ENCODE measurements at regions not wholly inside any gene's neighbourhood (a gene's known extent, or its start where the extent isn't known, plus 50 kb on each side); places are given as distances from the start of the nearest gene placed in this dataset.
"Not testable (repeated sequence)": the region's sequence is repeated elsewhere in the genome, so short reads cannot be mapped to it uniquely, and the experiment has no call there.

- intact Hi-C loops (cut with micrococcal nuclease), result no loop called here
- H3K4me1 Mint-ChIP-seq (ENCODE audit: low read depth), result no peaks in the 10 kb centered on the region
- DNase-seq (ENCODE audit: low spot score), result no peak
- no peak overlapping the region for H3K4me3 Mint-ChIP-seq (ENCODE audit: low read depth)
- no peaks in the 10 kb centered on the region for H3K36me3 Mint-ChIP-seq (ENCODE audit: low read depth)
- no peaks in the 10 kb centered on the region for H3K27me3 Mint-ChIP-seq (ENCODE audit: low read depth)
- no peak overlapping the region for H3K27ac Mint-ChIP-seq
- H3K9me3 Mint-ChIP-seq, result no peaks in the 10 kb centered on the region
Measured at GRCh38 chr17:70370816-70371215, 201.5 kb downstream of the KCNJ2 start.

GRCh38 chr17:70373369-70373768 lies 204.0 kb downstream of the KCNJ2 start:
- no peaks in the 10 kb centered on the region for H3K4me1 Mint-ChIP-seq (ENCODE audit: low read depth)
- no peaks in the 10 kb centered on the region for H3K36me3 Mint-ChIP-seq (ENCODE audit: low read depth)
- H3K27me3 Mint-ChIP-seq (ENCODE audit: low read depth), result no peaks in the 10 kb centered on the region
- no peak for DNase-seq (ENCODE audit: low spot score)
- H3K9me3 Mint-ChIP-seq, result no peaks in the 10 kb centered on the region
- intact Hi-C loops (cut with micrococcal nuclease), result no loop called here
- no peak overlapping the region for H3K4me3 Mint-ChIP-seq (ENCODE audit: low read depth)
- no peak overlapping the region for H3K27ac Mint-ChIP-seq

GRCh38 chr17:70374496-70374895 lies 205.2 kb downstream of the KCNJ2 start:
- H3K27me3 Mint-ChIP-seq (ENCODE audit: low read depth), result no peaks in the 10 kb centered on the region
- DNase-seq (ENCODE audit: low spot score), result no peak
- intact Hi-C loops (cut with micrococcal nuclease), result no loop called here
- no peaks in the 10 kb centered on the region for H3K4me1 Mint-ChIP-seq (ENCODE audit: low read depth)
- H3K4me3 Mint-ChIP-seq (ENCODE audit: low read depth), result no peak overlapping the region
- H3K9me3 Mint-ChIP-seq, result no peaks in the 10 kb centered on the region
- no peak overlapping the region for H3K27ac Mint-ChIP-seq
- H3K36me3 Mint-ChIP-seq (ENCODE audit: low read depth), result no peaks in the 10 kb centered on the region

GRCh38 chr17:70375406-70375805 lies 206.1 kb downstream of the KCNJ2 start:
- Mint-ChIP-seq H3K27me3 (ENCODE audit: low read depth) (no peaks in the 10 kb centered on the region), H3K27ac (no peak overlapping the region), H3K9me3 (no peaks in the 10 kb centered on the region), H3K4me1 (ENCODE audit: low read depth) (no peaks in the 10 kb centered on the region), H3K36me3 (ENCODE audit: low read depth) (no peaks in the 10 kb centered on the region), H3K4me3 (ENCODE audit: low read depth) (no peak overlapping the region)
- no peak for DNase-seq (ENCODE audit: low spot score)
- intact Hi-C loops (cut with micrococcal nuclease), result no loop called here

- DNase-seq (ENCODE audit: low spot score), result no peak
- Mint-ChIP-seq H3K27me3 (ENCODE audit: low read depth) (no peaks in the 10 kb centered on the region), H3K4me3 (ENCODE audit: low read depth) (no peak overlapping the region), H3K4me1 (ENCODE audit: low read depth) (no peaks in the 10 kb centered on the region), H3K27ac (no peak overlapping the region), H3K9me3 (no peaks in the 10 kb centered on the region), H3K36me3 (ENCODE audit: low read depth) (no peaks in the 10 kb centered on the region)
- intact Hi-C loops (cut with micrococcal nuclease), result no loop called here
Measured at GRCh38 chr17:70375813-70376770, 206.8 kb downstream of the KCNJ2 start.

- Mint-ChIP-seq H3K9me3 (no peaks in the 10 kb centered on the region), H3K27me3 (ENCODE audit: low read depth) (no peaks in the 10 kb centered on the region)
Measured at GRCh38 chr17:70377654-70378053, 208.3 kb downstream of the KCNJ2 start.

GRCh38 chr17:70378076-70378475 lies 208.7 kb downstream of the KCNJ2 start:
- no peaks in the 10 kb centered on the region for H3K4me1 Mint-ChIP-seq (ENCODE audit: low read depth)
- intact Hi-C loops (cut with micrococcal nuclease), result no loop called here
- H3K36me3 Mint-ChIP-seq (ENCODE audit: low read depth), result no peaks in the 10 kb centered on the region
- DNase-seq (ENCODE audit: low spot score), result no peak
- H3K9me3 Mint-ChIP-seq, result no peaks in the 10 kb centered on the region
- H3K27ac Mint-ChIP-seq, result no peak overlapping the region
- H3K4me3 Mint-ChIP-seq (ENCODE audit: low read depth), result no peak overlapping the region
- H3K27me3 Mint-ChIP-seq (ENCODE audit: low read depth), result no peaks in the 10 kb centered on the region

More at GRCh38 chr17:70377654-70378053, 208.3 kb downstream of the KCNJ2 start:
- no peak for DNase-seq (ENCODE audit: low spot score)
- Mint-ChIP-seq H3K4me1 (ENCODE audit: low read depth) (no peaks in the 10 kb centered on the region), H3K4me3 (ENCODE audit: low read depth) (no peak overlapping the region), H3K36me3 (ENCODE audit: low read depth) (no peaks in the 10 kb centered on the region), H3K27ac (no peak overlapping the region)
- intact Hi-C loops (cut with micrococcal nuclease), result no loop called here

- intact Hi-C loops (cut with micrococcal nuclease), result no loop called here
- Mint-ChIP-seq H3K9me3 (no peaks in the 10 kb centered on the region), H3K4me1 (ENCODE audit: low read depth) (no peaks in the 10 kb centered on the region), H3K27ac (no peak overlapping the region), H3K27me3 (ENCODE audit: low read depth) (no peaks in the 10 kb centered on the region), H3K36me3 (ENCODE audit: low read depth) (no peaks in the 10 kb centered on the region), H3K4me3 (ENCODE audit: low read depth) (no peak overlapping the region)
- no peak for DNase-seq (ENCODE audit: low spot score)
Measured at GRCh38 chr17:70379945-70380344, 210.6 kb downstream of the KCNJ2 start.

- H3K9me3 Mint-ChIP-seq; DNase-seq (ENCODE audit: low spot score); H3K4me3 Mint-ChIP-seq (ENCODE audit: low read depth); H3K27me3 Mint-ChIP-seq (ENCODE audit: low read depth); intact Hi-C loops (cut with micrococcal nuclease); H3K27ac Mint-ChIP-seq; H3K4me1 Mint-ChIP-seq (ENCODE audit: low read depth); H3K36me3 Mint-ChIP-seq (ENCODE audit: low read depth): not testable (repeated sequence)
Measured at GRCh38 chr17:70381916-70382315, 212.6 kb downstream of the KCNJ2 start.

- Mint-ChIP-seq H3K27ac (no peak overlapping the region), H3K4me3 (ENCODE audit: low read depth) (no peak overlapping the region), H3K27me3 (ENCODE audit: low read depth) (no peaks in the 10 kb centered on the region), H3K4me1 (ENCODE audit: low read depth) (no peaks in the 10 kb centered on the region), H3K9me3 (no peaks in the 10 kb centered on the region), H3K36me3 (ENCODE audit: low read depth) (no peaks in the 10 kb centered on the region)
- intact Hi-C loops (cut with micrococcal nuclease), result no loop called here
- no peak for DNase-seq (ENCODE audit: low spot score)
Measured at GRCh38 chr17:70388326-70388725, 219.0 kb downstream of the KCNJ2 start.

GRCh38 chr17:70389232-70389757 lies 220.0 kb downstream of the KCNJ2 start:
- H3K9me3 Mint-ChIP-seq; H3K4me3 Mint-ChIP-seq (ENCODE audit: low read depth); H3K4me1 Mint-ChIP-seq (ENCODE audit: low read depth); intact Hi-C loops (cut with micrococcal nuclease); H3K36me3 Mint-ChIP-seq (ENCODE audit: low read depth); H3K27me3 Mint-ChIP-seq (ENCODE audit: low read depth); DNase-seq (ENCODE audit: low spot score); H3K27ac Mint-ChIP-seq: not testable (repeated sequence)

GRCh38 chr17:70390049-70390448 lies 220.7 kb downstream of the KCNJ2 start:
- H3K27me3 Mint-ChIP-seq (ENCODE audit: low read depth), result no peaks in the 10 kb centered on the region
- no peaks in the 10 kb centered on the region for H3K36me3 Mint-ChIP-seq (ENCODE audit: low read depth)
- H3K9me3 Mint-ChIP-seq, result no peaks in the 10 kb centered on the region
- intact Hi-C loops (cut with micrococcal nuclease), result no loop called here
- H3K4me1 Mint-ChIP-seq (ENCODE audit: low read depth), result no peaks in the 10 kb centered on the region
- no peak overlapping the region for H3K27ac Mint-ChIP-seq
- DNase-seq (ENCODE audit: low spot score), result no peak
- H3K4me3 Mint-ChIP-seq (ENCODE audit: low read depth), result no peak overlapping the region

GRCh38 chr17:70394473-70395232 lies 225.3 kb downstream of the KCNJ2 start:
- Mint-ChIP-seq H3K27ac (no peak overlapping the region), H3K27me3 (ENCODE audit: low read depth) (no peaks in the 10 kb centered on the region), H3K36me3 (ENCODE audit: low read depth) (no peaks in the 10 kb centered on the region), H3K9me3 (peaks cover 5% of the 10 kb centered on the region), H3K4me1 (ENCODE audit: low read depth) (no peaks in the 10 kb centered on the region), H3K4me3 (ENCODE audit: low read depth) (no peak overlapping the region)
- DNase-seq (ENCODE audit: low spot score), result no peak
- intact Hi-C loops (cut with micrococcal nuclease), result no loop called here

All from activated T-helper 2 cell treated with anti-CD3 and anti-CD28 coated beads, Interferon-gamma antibody, Interleukin-2, Interleukin-4, amounts not matched to agents 10 μg/mL and 5 μg/mL and 100 μg/mL, durations not matched to agents 14 hours and 24 hours and 36 hours (primary cell).